H9 (cell line): ENCODE measurements at regions not wholly inside any gene's neighbourhood (a gene's known extent, or its start where the extent isn't known, plus 50 kb on each side); places are given as distances from the start of the nearest gene placed in this dataset.
"Not testable (repeated sequence)": the region's sequence is repeated elsewhere in the genome, so short reads cannot be mapped to it uniquely, and the experiment has no call there.

Experiments used
- DNase-seq: peaks from one replicate; pipeline ENCODE4 v3.0.0-alpha.2; 2017
- H2AFZ ChIP-seq: one replicate; pipeline ENCODE4 v1.6.1; 2013; ENCODE audit warnings: mild to moderate bottlenecking, low read length, control low read depth, moderate library complexity
- H2AK5ac ChIP-seq: 2 replicates; pipeline ENCODE4 v1.6.1; 2013; ENCODE audit warnings: low read length, control low read depth, mixed read lengths; ENCODE audit not compliant: insufficient read length
- H2BK120ac ChIP-seq: one replicate; pipeline ENCODE4 v1.6.1; 2013; ENCODE audit warnings: low read depth, mild to moderate bottlenecking, low read length, control low read depth, inconsistent platforms; ENCODE audit not compliant: poor library complexity, severe bottlenecking
- H2BK12ac ChIP-seq: 2 replicates; pipeline ENCODE4 v1.6.1; 2013; ENCODE audit warnings: low read length, control low read depth, mixed read lengths, low read depth; ENCODE audit not compliant: insufficient read length
- H2BK15ac ChIP-seq: 2 replicates; pipeline ENCODE4 v1.6.1; 2013; ENCODE audit warnings: low read depth, low read length, control low read depth
- H2BK20ac ChIP-seq: one replicate; pipeline ENCODE4 v1.6.1; 2013; ENCODE audit warnings: low read depth, mild to moderate bottlenecking, low read length, control low read depth, inconsistent platforms; ENCODE audit not compliant: poor library complexity, severe bottlenecking
- H2BK5ac ChIP-seq: 2 replicates; pipeline ENCODE4 v1.6.1; 2013; ENCODE audit warnings: low read length, control low read depth, mixed read lengths; ENCODE audit not compliant: insufficient read length
- H3K14ac ChIP-seq: 2 replicates; pipeline ENCODE4 v1.6.1; 2013; ENCODE audit warnings: low read length, control low read depth; ENCODE audit not compliant: insufficient read depth
- H3K18ac ChIP-seq: 2 replicates; pipeline ENCODE4 v1.6.1; 2013; ENCODE audit warnings: low read depth, mild to moderate bottlenecking, mixed read lengths, low read length, control low read depth; ENCODE audit not compliant: insufficient read length
- H3K23ac ChIP-seq: 2 replicates; pipeline ENCODE4 v1.6.1; 2013; ENCODE audit warnings: low read length, control low read depth, mixed read lengths, low read depth; ENCODE audit not compliant: insufficient read length
- H3K23me2 ChIP-seq: 2 replicates; pipeline ENCODE4 v1.6.1; 2013; ENCODE audit warnings: low read depth, mild to moderate bottlenecking, mixed read lengths, low read length, control low read depth; ENCODE audit not compliant: insufficient read length, poor library complexity, severe bottlenecking
- H3K27ac ChIP-seq: 2 replicates; pipeline ENCODE4 v1.5.1; 2013; ENCODE audit warnings: low read length, control low read depth, mixed read lengths, low read depth; ENCODE audit not compliant: insufficient read length
- H3K27me3 ChIP-seq: 2 replicates; pipeline ENCODE4 v1.6.1; 2013; ENCODE audit warnings: low read length, control low read depth, inconsistent platforms; ENCODE audit not compliant: insufficient read depth
- H3K4ac ChIP-seq: 2 replicates; pipeline ENCODE4 v1.6.1; 2013; ENCODE audit warnings: low read depth, mild to moderate bottlenecking, control low read depth, inconsistent platforms, low read length, moderate library complexity
- H3K4me1 ChIP-seq: 2 replicates; pipeline ENCODE4 v1.6.1; 2013; ENCODE audit warnings: low read length, control low read depth, inconsistent platforms; ENCODE audit not compliant: insufficient read depth
- H3K4me2 ChIP-seq: 2 replicates; pipeline ENCODE4 v1.6.1; 2013; ENCODE audit warnings: low read length, control low read depth, mixed read lengths; ENCODE audit not compliant: insufficient read length, insufficient read depth
- H3K56ac ChIP-seq: 2 replicates; pipeline ENCODE4 v1.6.1; 2013; ENCODE audit warnings: low read depth, mild to moderate bottlenecking, mixed read lengths, low read length, control low read depth; ENCODE audit not compliant: insufficient read length
- H3K79me1 ChIP-seq: 2 replicates; pipeline ENCODE4 v1.6.1; 2013; ENCODE audit warnings: low read depth, mild to moderate bottlenecking, moderate library complexity, low read length, control low read depth, inconsistent platforms; ENCODE audit not compliant: insufficient read depth, poor library complexity, severe bottlenecking
- H3K79me2 ChIP-seq: 2 replicates; pipeline ENCODE4 v1.6.1; 2013; ENCODE audit warnings: low read length, control low read depth, inconsistent platforms; ENCODE audit not compliant: insufficient read depth
- H3K9ac ChIP-seq: 2 replicates; pipeline ENCODE4 v1.6.1; 2013; ENCODE audit warnings: low read length, control low read depth, mixed read lengths; ENCODE audit not compliant: insufficient read length; ENCODE audit errors: extremely low read depth
- H3K9me3 ChIP-seq: one replicate; pipeline ENCODE4 v1.6.1; 2013; ENCODE audit warnings: low read depth, low read length, inconsistent platforms; ENCODE audit not compliant: control insufficient read depth
- H3T11ph ChIP-seq: one replicate; pipeline ENCODE4 v1.6.1; 2013; ENCODE audit warnings: mild to moderate bottlenecking, low read length, control low read depth, inconsistent platforms
- H4K20me1 ChIP-seq: one replicate; pipeline ENCODE4 v1.6.1; 2013; ENCODE audit not compliant: control insufficient read depth, insufficient read length, insufficient read depth
- H4K5ac ChIP-seq: 2 replicates; pipeline ENCODE4 v1.6.1; 2013; ENCODE audit warnings: low read depth, mild to moderate bottlenecking, mixed read lengths, low read length, control low read depth; ENCODE audit not compliant: insufficient read length
- H4K8ac ChIP-seq: replicated peaks from 2 replicates; pipeline ENCODE4 v1.6.1; 2013; ENCODE audit warnings: low read length, control low read depth, mixed read lengths, low read depth; ENCODE audit not compliant: insufficient read length
- H4K91ac ChIP-seq: 2 replicates; pipeline ENCODE4 v1.6.1; 2013; ENCODE audit warnings: low read depth, mild to moderate bottlenecking, moderate library complexity, mixed read lengths, low read length, control low read depth; ENCODE audit not compliant: insufficient read length
- H3K27ac Mint-ChIP-seq, 3 experiments: 2 replicates in 2 of 3; 3 replicates in 1 of 3; pipeline ENCODE4 v1.8.0; 2020 to 2021; ENCODE audit warnings: mixed read lengths in 3 of 3, mild to moderate bottlenecking in 1 of 3, moderate library complexity in 1 of 3
- H3K27me3 Mint-ChIP-seq: 2 replicates; pipeline ENCODE4 v1.8.0; 2021; ENCODE audit warnings: low read depth, mild to moderate bottlenecking, moderate library complexity, mixed read lengths
- H3K36me3 Mint-ChIP-seq, 3 experiments: 2 replicates in 2 of 3; 3 replicates in 1 of 3; pipeline ENCODE4 v1.8.0; 2020 to 2021; ENCODE audit warnings: low read depth in 3 of 3, mixed read lengths in 3 of 3; ENCODE audit not compliant: insufficient read depth in 1 of 3
- H3K4me1 Mint-ChIP-seq, 2 experiments: 2 replicates each; pipeline ENCODE4 v1.8.0; 2020; ENCODE audit warnings: mixed read lengths in 2 of 2
- H3K4me3 Mint-ChIP-seq, 2 experiments: 2 replicates in 1 of 2; 3 replicates in 1 of 2; pipeline ENCODE4 v1.8.0; 2020 to 2021; ENCODE audit warnings: mild to moderate bottlenecking in 2 of 2, mixed read lengths in 2 of 2, moderate library complexity in 1 of 2
- H3K9me3 Mint-ChIP-seq, 2 experiments: 2 replicates in 1 of 2; 3 replicates in 1 of 2; pipeline ENCODE4 v1.8.0; 2020; ENCODE audit warnings: mild to moderate bottlenecking in 2 of 2, mixed read lengths in 2 of 2, moderate library complexity in 1 of 2
- WGBS: extraction: QIAGEN DNeasy Blood & Tissue Kit; methylation state at CpG from one replicate; pipeline ENCODE4 v1.1.7; 2013; ENCODE audit warnings: missing lambda C conversion rate, low lambda C conversion rate, mixed read lengths; ENCODE audit not compliant: insufficient read length; ENCODE audit errors: extremely low coverage; 5-methylcytosine and 5-hydroxymethylcytosine counted together
- TF ChIP-seq, protein P1 (sequence below): fragments of 200-600 bp; sonication (generic); conservative IDR thresholded peaks from 3 replicates; pipeline ENCODE4 v1.8.0; 2021; ENCODE audit warnings: antibody characterized with exemption, mild to moderate bottlenecking

DNA sequence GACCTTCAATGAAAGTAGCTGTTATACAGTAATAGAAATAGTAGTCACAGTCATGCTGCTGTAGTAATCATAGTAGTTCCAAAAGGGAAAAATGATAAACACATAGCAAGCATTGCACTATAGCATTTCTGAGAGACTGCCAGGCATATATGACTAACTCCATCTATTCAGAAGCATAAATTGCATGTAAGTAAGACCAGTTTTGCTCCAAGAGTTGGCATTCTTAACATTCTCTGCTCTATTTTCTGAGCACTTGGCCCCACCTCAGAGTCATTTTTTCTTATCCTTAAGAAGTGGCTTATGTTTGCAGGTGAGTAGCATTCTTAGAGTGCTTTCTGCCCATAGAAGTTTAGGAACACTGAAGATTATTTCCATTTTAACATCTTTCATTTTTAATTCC, 490.3 kb upstream of the TECRL start:
- H3K4me1 ChIP-seq, result no peaks in the 10 kb centered on the region
- no peak overlapping the region for H3K23ac ChIP-seq
- no peak overlapping the region for H2BK12ac ChIP-seq
- no peak overlapping the region for H3K14ac ChIP-seq
- no peaks in the 10 kb centered on the region for H3K79me2 ChIP-seq
- no peak overlapping the region for H3K4ac ChIP-seq
- no peak overlapping the region for H3K27ac ChIP-seq
- Mint-ChIP-seq H3K36me3 (peaks cover 0 to 7% (median 2%) of the 10 kb centered on the region in 3 experiments; a peak in 1 of 7 replicates), H3K9me3 (peaks cover 0 to 6% of the 10 kb centered on the region in 2 experiments; a peak in 1 of 5 replicates), H3K27me3 (no peaks in the 10 kb centered on the region), H3K4me3 (no peak overlapping the region), H3K4me1 (peaks cover 4 to 6% of the 10 kb centered on the region in 2 experiments; a peak in 3 of 4 replicates), H3K27ac (no peak overlapping the region)
- no peak overlapping the region for H3K56ac ChIP-seq
- H3T11ph ChIP-seq, result no peak overlapping the region
- TF ChIP-seq, protein P1, sequence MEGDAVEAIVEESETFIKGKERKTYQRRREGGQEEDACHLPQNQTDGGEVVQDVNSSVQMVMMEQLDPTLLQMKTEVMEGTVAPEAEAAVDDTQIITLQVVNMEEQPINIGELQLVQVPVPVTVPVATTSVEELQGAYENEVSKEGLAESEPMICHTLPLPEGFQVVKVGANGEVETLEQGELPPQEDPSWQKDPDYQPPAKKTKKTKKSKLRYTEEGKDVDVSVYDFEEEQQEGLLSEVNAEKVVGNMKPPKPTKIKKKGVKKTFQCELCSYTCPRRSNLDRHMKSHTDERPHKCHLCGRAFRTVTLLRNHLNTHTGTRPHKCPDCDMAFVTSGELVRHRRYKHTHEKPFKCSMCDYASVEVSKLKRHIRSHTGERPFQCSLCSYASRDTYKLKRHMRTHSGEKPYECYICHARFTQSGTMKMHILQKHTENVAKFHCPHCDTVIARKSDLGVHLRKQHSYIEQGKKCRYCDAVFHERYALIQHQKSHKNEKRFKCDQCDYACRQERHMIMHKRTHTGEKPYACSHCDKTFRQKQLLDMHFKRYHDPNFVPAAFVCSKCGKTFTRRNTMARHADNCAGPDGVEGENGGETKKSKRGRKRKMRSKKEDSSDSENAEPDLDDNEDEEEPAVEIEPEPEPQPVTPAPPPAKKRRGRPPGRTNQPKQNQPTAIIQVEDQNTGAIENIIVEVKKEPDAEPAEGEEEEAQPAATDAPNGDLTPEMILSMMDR, result no peak
- H3K23me2 ChIP-seq, result no peaks in the 10 kb centered on the region
- H3K27me3 ChIP-seq, result no peaks in the 10 kb centered on the region
- H3K4me2 ChIP-seq, result no peak overlapping the region
- H2AFZ ChIP-seq, result no peak overlapping the region
- no peak overlapping the region for H2BK15ac ChIP-seq
- H3K79me1 ChIP-seq, result no peaks in the 10 kb centered on the region
- H2BK5ac ChIP-seq, result no peak overlapping the region
- no peak overlapping the region for H4K91ac ChIP-seq
- no peaks in the 10 kb centered on the region for H4K20me1 ChIP-seq
- no peak overlapping the region for H2BK120ac ChIP-seq
- no peak for DNase-seq
- no peak overlapping the region for H2BK20ac ChIP-seq
- no peak overlapping the region for H2AK5ac ChIP-seq
- no peak overlapping the region for H3K9ac ChIP-seq
- no peaks in the 10 kb centered on the region for H3K9me3 ChIP-seq
- H3K18ac ChIP-seq, result no peak overlapping the region
- H4K5ac ChIP-seq, result no peak overlapping the region
- H4K8ac ChIP-seq, result no peak overlapping the region

DNA sequence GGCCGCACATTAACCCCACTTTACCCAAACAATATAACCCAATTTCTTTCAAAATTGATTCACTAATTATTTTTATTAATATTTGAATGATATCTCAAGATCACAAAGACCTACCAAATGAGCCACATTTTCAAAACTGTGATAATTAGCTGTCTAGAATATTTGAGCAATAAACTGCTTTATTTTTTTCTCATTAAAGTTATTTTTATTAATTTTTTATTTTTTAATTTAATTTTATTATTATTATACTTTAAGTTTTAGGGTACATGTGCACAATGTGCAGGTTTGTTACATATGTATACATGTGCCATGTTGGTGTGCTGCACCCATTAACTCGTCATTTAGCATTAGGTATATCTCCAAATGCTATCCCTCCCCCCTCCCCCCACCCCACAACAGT, 489.8 kb upstream of the TECRL start:
- not testable (repeated sequence) for H3K14ac ChIP-seq, H2BK5ac ChIP-seq, DNase-seq, H3K56ac ChIP-seq, H3K9ac ChIP-seq, H4K5ac ChIP-seq, H4K20me1 ChIP-seq, H3T11ph ChIP-seq, H3K79me2 ChIP-seq, H3K9me3 ChIP-seq, H4K8ac ChIP-seq, H3K4me1 ChIP-seq, H2AFZ ChIP-seq, H2BK20ac ChIP-seq, H3K27me3 Mint-ChIP-seq, H3K9me3 Mint-ChIP-seq, H3K23me2 ChIP-seq, H3K36me3 Mint-ChIP-seq, H3K23ac ChIP-seq, H3K4me2 ChIP-seq, H3K27ac Mint-ChIP-seq, H2BK12ac ChIP-seq, H3K4me1 Mint-ChIP-seq, H3K4me3 Mint-ChIP-seq, H3K27me3 ChIP-seq, H4K91ac ChIP-seq, H2AK5ac ChIP-seq, H3K18ac ChIP-seq, H3K79me1 ChIP-seq, H2BK15ac ChIP-seq, H2BK120ac ChIP-seq, H3K27ac ChIP-seq, H3K4ac ChIP-seq
- 100% methylated on average over 1 of the region's 2 CpGs for WGBS
